ENCODE measurements at regions not wholly inside any gene's neighbourhood (a gene's known extent, or its start where the extent isn't known, plus 50 kb on each side); places are given as distances from the start of the nearest gene placed in this dataset.

GRCh38 chr6:170179616-170180324 is 111.1 kb downstream of the DLL1 start:
- Histone ChIP-seq H3K27me3 (ENCODE audit: control insufficient read depth in 5 of 5, insufficient read depth in 4 of 5, low read length in 5 of 5) (peaks cover 3 to 15% (median 12%) of the 10 kb centered on the region in 5 donors), H3K9me3 (ENCODE audit: control insufficient read depth in 5 of 5, low read length in 5 of 5) (peaks cover 0 to 2% (median 0%) of the 10 kb centered on the region in 5 donors), H3K27ac (ENCODE audit: low read depth, low read length) (no peak overlapping the region), H3K9ac (ENCODE audit: low read length in 5 of 5) (no peak overlapping the region), H3K36me3 (ENCODE audit: control insufficient read depth in 5 of 5, insufficient read depth in 5 of 5, low read length in 5 of 5) (no peaks in the 10 kb centered on the region), H3K4me3 (ENCODE audit: low read depth in 1 of 5, low read length in 5 of 5) (no peak overlapping the region), H3K4me1 (ENCODE audit: control insufficient read depth in 5 of 5, insufficient read depth in 5 of 5, low read length in 5 of 5) (peaks cover 0 to 27% (median 14%) of the 10 kb centered on the region in 5 donors)

- Histone ChIP-seq H3K9ac (ENCODE audit: low read length in 5 of 5) (no peak overlapping the region), H3K36me3 (ENCODE audit: control insufficient read depth in 5 of 5, insufficient read depth in 5 of 5, low read length in 5 of 5) (no peaks in the 10 kb centered on the region), H3K4me3 (ENCODE audit: low read depth in 1 of 5, low read length in 5 of 5) (no peak overlapping the region), H3K27ac (ENCODE audit: low read depth, low read length) (no peak overlapping the region), H3K9me3 (ENCODE audit: control insufficient read depth in 5 of 5, low read length in 5 of 5) (peaks cover 0 to 2% (median 0%) of the 10 kb centered on the region in 5 donors), H3K4me1 (ENCODE audit: control insufficient read depth in 5 of 5, insufficient read depth in 5 of 5, low read length in 5 of 5) (peaks cover 0 to 36% (median 14%) of the 10 kb centered on the region in 5 donors), H3K27me3 (ENCODE audit: control insufficient read depth in 5 of 5, insufficient read depth in 4 of 5, low read length in 5 of 5) (peaks cover 3 to 15% (median 12%) of the 10 kb centered on the region in 5 donors)
Observed at GRCh38 chr6:170178561-170179477, 112.1 kb downstream of the DLL1 start.

GRCh38 chr6:170177772-170178560 is 112.9 kb downstream of the DLL1 start:
- Histone ChIP-seq H3K4me3 (ENCODE audit: low read depth in 1 of 5, low read length in 5 of 5) (no peak overlapping the region), H3K27me3 (ENCODE audit: control insufficient read depth in 5 of 5, insufficient read depth in 4 of 5, low read length in 5 of 5) (peaks cover 3 to 15% (median 12%) of the 10 kb centered on the region in 5 donors), H3K9ac (ENCODE audit: low read length in 5 of 5) (no peak overlapping the region), H3K9me3 (ENCODE audit: control insufficient read depth in 5 of 5, low read length in 5 of 5) (peaks cover 0 to 2% (median 0%) of the 10 kb centered on the region in 5 donors), H3K36me3 (ENCODE audit: control insufficient read depth in 5 of 5, insufficient read depth in 5 of 5, low read length in 5 of 5) (no peaks in the 10 kb centered on the region), H3K27ac (ENCODE audit: low read depth, low read length) (no peak overlapping the region), H3K4me1 (ENCODE audit: control insufficient read depth in 5 of 5, insufficient read depth in 5 of 5, low read length in 5 of 5) (peaks cover 0 to 44% (median 21%) of the 10 kb centered on the region in 5 donors)

- Histone ChIP-seq H3K9ac (ENCODE audit: low read length in 5 of 5) (no peak overlapping the region), H3K9me3 (ENCODE audit: control insufficient read depth in 5 of 5, low read length in 5 of 5) (no peaks in the 10 kb centered on the region), H3K36me3 (ENCODE audit: control insufficient read depth in 5 of 5, insufficient read depth in 5 of 5, low read length in 5 of 5) (no peaks in the 10 kb centered on the region), H3K4me1 (ENCODE audit: control insufficient read depth in 5 of 5, insufficient read depth in 5 of 5, low read length in 5 of 5) (peaks cover 0 to 43% (median 23%) of the 10 kb centered on the region in 5 donors), H3K27ac (ENCODE audit: low read depth, low read length) (no peak overlapping the region), H3K4me3 (ENCODE audit: low read depth in 1 of 5, low read length in 5 of 5) (no peak overlapping the region), H3K27me3 (ENCODE audit: control insufficient read depth in 5 of 5, insufficient read depth in 4 of 5, low read length in 5 of 5) (peaks cover 3 to 12% (median 11%) of the 10 kb centered on the region in 5 donors)
Observed at GRCh38 chr6:170176898-170177771, 113.7 kb downstream of the DLL1 start.

- H3K9ac ChIP-seq (ENCODE audit: low read length in 5 of 5): no peak overlapping the region
- H3K36me3 ChIP-seq (ENCODE audit: control insufficient read depth in 5 of 5, insufficient read depth in 5 of 5, low read length in 5 of 5): no peaks in the 10 kb centered on the region
- H3K9me3 ChIP-seq (ENCODE audit: control insufficient read depth in 5 of 5, low read length in 5 of 5): no peaks in the 10 kb centered on the region
- H3K27me3 ChIP-seq (ENCODE audit: control insufficient read depth in 5 of 5, insufficient read depth in 4 of 5, low read length in 5 of 5): peaks cover 0 to 7% (median 4%) of the 10 kb centered on the region in 5 donors
- no peak overlapping the region for H3K4me3 ChIP-seq (ENCODE audit: low read depth in 1 of 5, low read length in 5 of 5)
- H3K27ac ChIP-seq (ENCODE audit: low read depth, low read length): no peak overlapping the region
- peaks cover 0 to 43% (median 23%) of the 10 kb centered on the region in 5 donors for H3K4me1 ChIP-seq (ENCODE audit: control insufficient read depth in 5 of 5, insufficient read depth in 5 of 5, low read length in 5 of 5)
Observed at GRCh38 chr6:170176136-170176897, 114.6 kb downstream of the DLL1 start.

GRCh38 chr6:170175644-170176135 is 115.2 kb downstream of the DLL1 start:
- H3K4me3 ChIP-seq (ENCODE audit: low read depth in 1 of 5, low read length in 5 of 5): no peak overlapping the region
- peaks cover 0 to under 1% (median under 1%) of the 10 kb centered on the region in 5 donors for H3K27me3 ChIP-seq (ENCODE audit: control insufficient read depth in 5 of 5, insufficient read depth in 4 of 5, low read length in 5 of 5)
- H3K36me3 ChIP-seq (ENCODE audit: control insufficient read depth in 5 of 5, insufficient read depth in 5 of 5, low read length in 5 of 5): no peaks in the 10 kb centered on the region
- H3K9ac ChIP-seq (ENCODE audit: low read length in 5 of 5): no peak overlapping the region
- no peaks in the 10 kb centered on the region for H3K9me3 ChIP-seq (ENCODE audit: control insufficient read depth in 5 of 5, low read length in 5 of 5)
- peaks cover 0 to 43% (median 23%) of the 10 kb centered on the region in 5 donors for H3K4me1 ChIP-seq (ENCODE audit: control insufficient read depth in 5 of 5, insufficient read depth in 5 of 5, low read length in 5 of 5)
- no peak overlapping the region for H3K27ac ChIP-seq (ENCODE audit: low read depth, low read length)

GRCh38 chr6:170174771-170175643 is 115.9 kb downstream of the DLL1 start:
- H3K9ac ChIP-seq (ENCODE audit: low read length in 5 of 5): no peak overlapping the region
- no peak overlapping the region for H3K4me3 ChIP-seq (ENCODE audit: low read depth in 1 of 5, low read length in 5 of 5)
- H3K9me3 ChIP-seq (ENCODE audit: control insufficient read depth in 5 of 5, low read length in 5 of 5): no peaks in the 10 kb centered on the region
- peaks cover 0 to 42% (median 23%) of the 10 kb centered on the region in 5 donors for H3K4me1 ChIP-seq (ENCODE audit: control insufficient read depth in 5 of 5, insufficient read depth in 5 of 5, low read length in 5 of 5)
- no peaks in the 10 kb centered on the region for H3K27me3 ChIP-seq (ENCODE audit: control insufficient read depth in 5 of 5, insufficient read depth in 4 of 5, low read length in 5 of 5)
- H3K27ac ChIP-seq (ENCODE audit: low read depth, low read length): no peak overlapping the region
- H3K36me3 ChIP-seq (ENCODE audit: control insufficient read depth in 5 of 5, insufficient read depth in 5 of 5, low read length in 5 of 5): no peaks in the 10 kb centered on the region

GRCh38 chr6:170174124-170174770 is 116.6 kb downstream of the DLL1 start:
- H3K4me1 ChIP-seq (ENCODE audit: control insufficient read depth in 5 of 5, insufficient read depth in 5 of 5, low read length in 5 of 5): peaks cover 0 to 37% (median 16%) of the 10 kb centered on the region in 5 donors
- H3K27me3 ChIP-seq (ENCODE audit: control insufficient read depth in 5 of 5, insufficient read depth in 4 of 5, low read length in 5 of 5): no peaks in the 10 kb centered on the region
- no peaks in the 10 kb centered on the region for H3K9me3 ChIP-seq (ENCODE audit: control insufficient read depth in 5 of 5, low read length in 5 of 5)
- H3K36me3 ChIP-seq (ENCODE audit: control insufficient read depth in 5 of 5, insufficient read depth in 5 of 5, low read length in 5 of 5): no peaks in the 10 kb centered on the region
- H3K4me3 ChIP-seq (ENCODE audit: low read depth in 1 of 5, low read length in 5 of 5): no peak overlapping the region
- no peak overlapping the region for H3K9ac ChIP-seq (ENCODE audit: low read length in 5 of 5)
- H3K27ac ChIP-seq (ENCODE audit: low read depth, low read length): no peak overlapping the region
